ENCODE measurements at regions not wholly inside any gene's neighbourhood (a gene's known extent, or its start where the extent isn't known, plus 50 kb on each side); places are given as distances from the start of the nearest gene placed in this dataset.

DNA sequence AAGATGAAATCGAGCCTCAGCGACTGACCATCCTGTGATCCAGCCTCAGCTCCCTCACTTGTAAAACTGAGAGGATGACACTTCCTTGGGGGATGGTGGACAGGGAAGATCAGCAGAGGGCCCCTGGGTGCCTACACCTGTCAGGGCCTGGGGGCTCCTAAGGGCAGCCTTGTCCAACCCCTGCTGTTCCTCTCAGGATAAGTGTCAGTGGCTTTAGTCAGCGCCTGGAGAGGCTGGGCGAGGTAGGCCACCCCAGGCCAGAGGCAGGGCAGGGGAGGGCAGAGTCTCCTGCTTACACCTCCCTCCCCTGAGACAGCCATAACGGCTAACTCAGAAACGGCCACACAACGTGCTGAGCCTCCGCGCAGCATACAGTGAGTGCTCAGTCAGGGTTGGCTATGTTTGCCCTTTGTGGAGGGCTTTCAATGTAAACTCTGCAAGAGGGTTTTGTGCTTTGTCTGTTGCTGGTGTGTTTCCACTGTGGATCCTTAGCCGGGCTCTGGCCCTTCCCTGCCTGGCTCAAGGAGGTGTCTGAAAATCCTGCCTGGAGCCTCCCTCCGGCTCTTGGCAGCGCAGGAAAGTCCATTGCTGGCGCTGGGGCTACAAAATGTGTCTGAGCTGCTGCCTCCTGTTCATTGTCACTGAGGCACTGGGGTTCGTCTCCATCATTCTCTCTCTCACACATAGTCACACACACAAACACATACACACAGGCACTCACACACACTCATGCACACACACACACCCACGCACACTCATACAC, 588.4 kb downstream of the PTPRU start:
- DNase-seq = no peak

DNA sequence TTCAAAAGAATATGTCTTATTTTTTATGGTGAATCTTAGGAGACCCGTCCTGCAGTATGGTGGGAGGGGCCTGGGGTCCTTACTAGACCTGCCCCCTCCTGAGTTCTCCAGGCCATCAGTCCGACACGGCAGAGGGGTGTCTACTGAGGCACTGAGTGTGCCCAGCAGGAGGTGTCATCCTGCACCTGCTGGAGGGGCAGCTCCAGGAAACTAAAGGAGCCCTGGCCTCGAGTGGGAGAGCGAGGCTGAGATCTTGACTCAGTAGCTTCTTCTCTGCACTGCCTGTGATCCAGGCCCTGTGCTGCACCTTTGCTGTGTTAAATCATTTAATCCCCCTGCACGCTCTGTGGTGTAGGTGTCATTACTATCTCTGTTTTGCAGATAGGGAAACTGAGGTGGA, 587.7 kb downstream of the PTPRU start:
- DNase-seq = no peak

DNA sequence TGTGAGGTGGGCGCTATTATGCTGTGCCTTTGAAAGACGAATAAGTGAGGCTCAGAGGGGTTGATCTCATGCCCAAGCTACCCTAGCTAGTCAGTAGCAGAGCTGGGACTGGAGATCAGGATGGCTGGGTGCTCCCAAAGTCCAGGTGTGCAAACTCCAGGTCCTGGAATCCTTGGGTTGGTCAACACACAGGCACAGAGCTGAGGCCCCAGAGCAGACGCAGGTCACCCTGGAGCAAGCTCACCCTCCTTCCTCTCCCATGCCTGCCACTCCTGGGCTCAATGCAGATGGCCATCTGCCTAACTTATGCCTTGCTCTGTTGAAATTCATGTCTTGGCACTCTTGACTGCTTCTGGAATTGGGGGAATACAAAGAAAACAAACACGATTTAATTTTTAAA, 587.2 kb downstream of the PTPRU start:
- DNase-seq = no peak

DNA sequence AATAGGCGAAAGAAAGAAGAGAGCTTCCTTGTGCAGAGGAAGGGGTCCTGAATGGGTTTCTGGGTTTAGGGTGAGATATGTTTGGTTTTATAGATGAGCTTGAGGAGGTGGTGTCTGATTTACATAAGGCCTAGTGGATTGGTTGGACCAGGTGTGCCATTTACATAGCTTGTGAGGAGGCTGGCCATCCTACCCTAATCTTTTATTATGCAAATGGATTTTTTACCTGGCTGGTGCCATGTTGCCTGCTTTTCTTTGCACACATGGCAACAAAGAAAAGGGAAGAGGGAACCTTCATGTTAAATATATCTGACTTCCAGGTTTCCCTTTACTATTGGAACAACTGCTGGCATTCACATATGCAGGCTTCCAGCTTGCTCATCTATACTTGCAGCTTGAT, 585.3 kb downstream of the PTPRU start:
- no peak for DNase-seq

DNA sequence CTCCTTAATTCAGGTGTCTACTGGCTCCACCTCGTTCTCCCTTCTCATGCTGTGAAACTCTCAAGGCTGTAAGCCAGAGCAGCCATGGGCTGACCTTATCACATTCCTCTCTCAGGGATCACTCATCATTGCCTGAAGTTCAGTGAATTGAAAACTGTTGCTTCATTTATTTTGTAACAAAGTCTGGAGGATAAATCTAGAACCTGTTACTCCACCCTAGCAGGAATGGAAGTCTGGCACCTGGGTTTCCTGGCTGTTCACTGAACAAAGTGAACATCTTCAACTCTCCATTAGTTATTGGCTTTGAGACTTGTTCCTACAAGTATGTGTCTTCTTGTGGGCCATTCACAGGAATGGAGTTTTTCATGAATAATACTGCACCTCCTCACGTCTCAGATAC, 584.1 kb downstream of the PTPRU start:
- DNase-seq = no peak

DNA sequence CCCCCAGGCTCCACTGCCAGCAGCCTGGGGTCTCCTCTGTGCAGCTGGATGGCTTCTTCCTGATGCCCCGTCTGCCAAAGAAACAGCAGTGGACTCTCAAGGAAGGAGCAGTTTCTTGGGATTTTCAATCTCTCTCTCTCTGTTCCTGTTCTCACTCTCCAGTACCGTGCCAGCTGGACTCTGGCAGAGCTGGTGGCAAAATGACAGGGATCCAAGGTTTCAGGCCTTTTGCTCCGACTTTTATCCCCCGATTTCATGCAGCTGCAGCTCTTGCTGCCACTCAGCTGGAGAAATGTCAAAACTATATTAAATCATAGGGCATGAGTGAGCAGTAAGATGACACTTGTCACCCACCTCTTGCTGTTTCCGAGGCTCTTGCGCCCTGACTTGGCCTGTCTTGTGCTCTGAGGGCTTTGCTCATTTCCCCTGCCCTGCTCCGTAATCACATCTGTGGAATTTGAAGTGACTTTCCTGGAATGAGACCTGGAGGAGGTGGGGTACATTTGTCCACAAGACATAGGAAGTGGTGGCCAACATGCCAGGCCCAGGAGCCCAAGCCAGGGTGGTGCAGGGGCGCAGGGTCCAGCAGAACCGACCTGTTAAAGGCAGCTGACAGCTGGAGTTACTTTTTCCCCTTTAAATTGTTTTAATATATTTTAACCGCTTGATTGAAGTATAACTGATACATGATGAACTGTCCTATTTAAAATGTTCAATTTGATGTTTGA, 576.2 kb downstream of the PTPRU start:
- DNase-seq = no peak

DNA sequence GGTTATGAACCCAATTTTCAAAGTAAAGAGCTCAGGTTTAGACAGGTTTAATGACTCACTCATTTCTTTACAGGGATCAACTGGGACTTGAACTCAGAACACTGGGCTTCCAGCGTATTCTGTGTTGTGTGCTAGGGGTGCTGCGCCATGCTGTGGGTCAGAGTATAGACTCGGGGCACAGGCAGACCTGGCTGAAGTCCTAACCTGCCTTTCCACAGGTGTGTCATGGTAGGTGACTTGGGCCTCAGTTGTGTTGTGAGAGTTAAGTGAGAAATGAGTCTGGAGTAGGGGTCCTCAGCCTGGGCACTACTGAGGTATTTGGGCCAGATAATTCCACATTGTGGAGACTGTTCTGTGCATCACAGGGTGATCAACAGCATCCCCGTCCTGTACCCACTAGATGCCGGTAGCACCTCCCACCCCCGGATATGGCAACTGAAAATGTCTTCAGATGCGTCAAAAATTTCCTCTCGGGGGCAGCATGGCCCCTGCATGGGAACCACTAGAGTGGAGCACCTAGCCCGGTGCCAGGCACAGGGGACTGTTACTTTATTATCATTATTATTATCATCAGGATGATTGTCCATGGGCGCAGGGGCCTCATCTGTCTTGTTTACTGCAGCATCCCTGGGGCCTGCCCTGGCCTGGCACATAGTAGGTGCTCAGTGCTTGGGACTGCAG, 575.5 kb downstream of the PTPRU start:
- no peak for DNase-seq

DNA sequence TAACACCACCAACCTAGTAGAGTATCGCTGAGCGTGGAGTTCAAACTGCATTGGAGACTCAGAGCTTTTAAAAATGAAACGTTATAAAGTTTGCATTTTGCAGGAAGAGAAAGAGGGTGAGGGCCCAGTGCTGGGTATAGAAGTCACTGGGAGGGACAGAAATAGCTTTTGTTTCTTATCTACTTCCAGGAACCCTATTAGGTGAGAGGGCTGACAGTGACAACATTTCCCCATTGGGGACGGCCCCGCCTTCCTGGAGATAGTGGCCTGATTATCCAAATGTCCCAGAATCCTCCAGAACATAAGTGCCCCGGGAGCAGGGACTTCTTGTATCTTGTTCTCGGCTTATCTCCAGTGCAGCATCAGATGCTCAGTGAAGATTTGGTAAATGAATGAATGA, 574.9 kb downstream of the PTPRU start:
- no peak for DNase-seq

DNA sequence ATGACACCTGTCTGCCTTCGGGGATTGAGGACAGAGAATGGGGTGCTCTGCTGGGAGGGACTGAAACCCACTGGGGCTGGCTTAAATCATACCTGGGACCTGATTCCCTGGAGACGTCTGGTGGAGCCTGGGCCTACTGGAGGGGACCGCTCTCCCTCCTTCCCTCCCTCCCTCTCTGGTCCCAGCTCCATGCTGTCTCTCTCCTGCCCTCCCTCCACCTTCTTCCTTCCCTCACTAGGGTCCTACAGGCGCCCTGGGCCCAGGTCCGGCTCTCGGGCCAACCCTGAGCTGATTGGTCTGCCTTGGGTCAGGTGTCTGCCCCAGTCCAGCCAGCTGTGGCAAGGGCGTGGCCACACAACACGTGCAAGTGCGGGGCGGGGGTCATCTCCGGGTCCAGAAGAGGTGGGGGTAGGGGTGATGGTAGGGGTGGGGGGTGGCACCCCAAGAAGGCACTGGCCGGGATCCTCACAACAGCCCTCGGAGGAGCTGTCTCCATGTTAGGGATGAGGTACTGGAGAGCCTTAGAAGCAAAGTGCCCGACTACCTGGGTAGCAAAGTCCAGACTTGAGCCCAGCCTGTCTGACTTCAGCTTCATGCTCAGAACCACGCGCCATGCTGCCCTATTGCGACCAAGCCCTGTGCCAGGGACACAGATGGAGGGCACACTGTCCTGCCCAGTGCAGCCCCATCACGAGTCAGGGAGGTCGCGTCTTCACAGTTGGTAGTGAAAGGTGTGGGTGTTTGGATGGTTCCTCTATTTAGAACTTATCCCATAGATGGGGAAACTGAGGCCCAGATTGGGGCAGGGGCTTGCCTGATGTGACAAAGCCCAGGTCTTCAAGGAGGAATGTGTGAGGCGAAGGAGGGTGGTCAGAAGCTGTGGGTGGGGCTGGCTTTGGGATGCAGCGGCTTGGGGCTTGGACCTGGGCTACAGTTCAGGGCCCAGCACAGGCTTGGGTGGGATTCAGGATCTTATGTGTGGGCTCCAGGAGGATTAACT, 574.1 kb downstream of the PTPRU start:
- no peak for DNase-seq

DNA sequence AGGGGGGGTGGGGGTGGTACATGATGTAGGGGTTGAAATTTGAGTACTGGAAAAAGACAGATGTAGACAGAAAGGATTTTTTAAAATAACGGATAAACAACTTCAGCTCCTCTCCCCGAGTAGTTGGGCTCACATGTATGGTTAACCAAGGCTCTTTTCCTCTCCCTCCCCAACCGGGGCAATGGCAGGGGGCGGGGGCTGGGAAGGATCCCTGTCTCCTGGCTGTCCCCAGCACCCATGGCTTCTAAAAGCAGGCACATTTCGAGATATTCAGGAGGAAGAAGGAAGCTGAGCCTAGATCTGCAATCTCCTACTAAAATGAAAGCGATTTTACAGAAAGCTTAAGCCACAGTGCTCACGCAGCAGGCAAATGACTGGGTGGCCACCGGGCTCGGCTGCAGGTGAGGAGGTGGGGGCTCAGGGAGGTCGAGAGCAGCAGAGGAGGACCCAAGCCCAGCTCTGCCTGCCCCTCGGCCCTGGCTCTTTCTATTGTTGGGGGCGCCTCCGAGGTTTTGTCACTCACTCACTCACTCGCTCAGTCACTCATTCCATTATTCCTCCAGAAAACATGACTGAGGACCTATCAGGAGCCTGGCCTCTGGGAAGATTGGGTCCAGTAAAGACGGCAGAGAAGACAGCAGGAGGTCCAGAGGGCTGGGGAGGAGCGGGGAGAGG, 573.3 kb downstream of the PTPRU start:
- DNase-seq = no peak

DNA sequence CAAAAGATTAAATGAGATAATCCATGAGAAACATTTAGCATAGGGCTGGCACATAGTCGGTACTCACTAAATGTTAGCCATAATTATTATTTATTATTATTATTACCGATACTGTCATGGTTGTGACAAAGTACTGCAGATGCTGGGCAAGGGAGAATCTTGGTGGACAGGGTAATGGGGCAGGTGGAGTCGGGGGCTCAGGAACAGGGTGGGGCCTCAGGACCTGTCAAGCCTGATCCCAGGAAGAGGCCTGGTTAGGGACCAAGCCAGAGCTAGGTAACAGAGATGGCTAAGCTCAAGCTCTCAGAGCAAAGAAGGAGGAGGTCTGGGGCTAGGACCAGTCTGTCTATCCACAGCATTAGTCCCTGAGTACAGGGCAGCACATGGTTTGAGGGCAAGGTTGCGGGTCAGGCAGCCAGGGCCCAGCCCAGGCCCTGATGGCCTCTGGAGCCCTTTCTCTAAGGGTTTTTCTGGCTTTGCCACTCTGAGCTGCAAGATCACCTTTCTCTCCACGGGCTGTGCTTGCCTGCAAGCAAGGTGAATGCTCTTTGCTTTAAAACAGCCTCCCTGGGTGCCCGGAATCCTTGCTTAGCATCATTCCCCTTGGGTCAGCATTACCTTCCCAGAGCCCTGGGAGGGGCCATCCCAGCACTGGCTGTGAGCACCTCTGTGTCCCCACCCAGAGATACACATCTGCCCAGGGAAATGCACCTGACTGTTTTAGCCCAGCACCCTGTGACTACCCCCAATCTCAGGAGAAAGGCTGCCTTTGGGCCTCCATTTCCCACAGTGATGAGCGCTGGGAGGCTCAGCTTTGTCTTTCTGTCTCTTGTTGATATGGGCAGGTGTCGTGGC, 572.0 kb downstream of the PTPRU start:
- no peak for DNase-seq

DNA sequence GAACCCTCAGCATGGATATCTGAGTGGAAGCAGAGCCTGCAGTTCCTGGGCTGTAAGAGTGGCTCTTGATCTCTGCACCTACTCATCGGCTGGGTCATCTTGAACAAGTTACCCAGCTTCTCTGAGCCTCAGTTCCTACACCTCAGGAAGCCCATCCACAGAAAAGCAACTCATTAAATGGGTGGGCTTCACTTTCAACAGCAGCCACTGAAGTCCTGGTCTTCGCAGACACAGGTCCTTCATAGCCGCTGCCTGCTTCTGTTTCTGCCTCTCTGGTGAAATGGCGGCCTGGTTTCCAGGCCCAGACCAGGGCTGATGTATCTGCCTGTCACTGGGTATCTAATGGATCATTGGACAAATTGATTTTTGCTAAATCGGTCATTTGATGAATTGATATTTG, 571.4 kb downstream of the PTPRU start:
- DNase-seq = no peak

DNA sequence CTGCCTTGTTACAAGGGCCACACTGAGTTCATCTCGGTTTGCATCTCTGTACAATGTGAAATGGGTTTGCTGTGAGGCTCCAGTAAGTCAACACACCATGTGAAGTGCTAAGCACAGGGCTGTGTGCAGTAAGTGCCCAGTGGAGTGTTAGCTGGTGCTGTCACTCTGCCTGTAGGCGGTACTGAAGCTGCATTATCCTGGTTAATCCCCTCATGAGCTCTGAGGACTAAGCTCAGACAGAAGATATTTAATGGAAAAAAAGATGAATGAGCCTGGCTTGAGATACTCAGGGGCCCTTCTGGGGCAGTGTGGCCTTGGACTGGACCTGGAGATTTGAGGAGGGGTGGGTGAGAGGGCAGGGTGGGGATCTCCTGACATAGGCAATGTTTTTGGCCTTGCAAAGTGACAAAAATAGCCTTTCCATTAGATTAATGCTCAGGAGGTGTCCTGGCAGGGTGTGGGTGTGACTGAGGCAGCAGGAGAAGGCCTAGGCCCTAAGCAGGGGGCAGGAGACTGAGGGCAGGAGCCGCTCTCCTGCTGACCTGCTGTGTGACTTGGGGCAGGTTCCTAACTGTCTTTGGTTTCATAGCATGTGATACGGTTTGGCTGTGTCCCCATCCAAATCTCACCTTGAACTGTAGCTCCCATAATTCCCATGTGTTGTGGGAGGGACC, 570.5 kb downstream of the PTPRU start:
- DNase-seq = no peak

DNA sequence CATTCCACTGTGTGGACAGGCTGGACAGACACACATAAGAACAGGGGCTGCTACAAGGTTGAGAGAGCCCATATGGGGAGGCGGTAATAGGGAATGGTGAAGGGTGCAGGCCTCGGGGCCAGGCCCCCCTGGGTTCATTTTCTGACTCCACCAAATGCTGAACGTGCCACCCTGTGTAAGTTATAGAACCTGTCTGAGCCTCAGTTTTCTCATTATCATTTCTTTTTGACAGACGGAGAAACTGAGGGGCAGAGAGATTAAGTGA, 569.5 kb downstream of the PTPRU start:
- no peak for DNase-seq

DNA sequence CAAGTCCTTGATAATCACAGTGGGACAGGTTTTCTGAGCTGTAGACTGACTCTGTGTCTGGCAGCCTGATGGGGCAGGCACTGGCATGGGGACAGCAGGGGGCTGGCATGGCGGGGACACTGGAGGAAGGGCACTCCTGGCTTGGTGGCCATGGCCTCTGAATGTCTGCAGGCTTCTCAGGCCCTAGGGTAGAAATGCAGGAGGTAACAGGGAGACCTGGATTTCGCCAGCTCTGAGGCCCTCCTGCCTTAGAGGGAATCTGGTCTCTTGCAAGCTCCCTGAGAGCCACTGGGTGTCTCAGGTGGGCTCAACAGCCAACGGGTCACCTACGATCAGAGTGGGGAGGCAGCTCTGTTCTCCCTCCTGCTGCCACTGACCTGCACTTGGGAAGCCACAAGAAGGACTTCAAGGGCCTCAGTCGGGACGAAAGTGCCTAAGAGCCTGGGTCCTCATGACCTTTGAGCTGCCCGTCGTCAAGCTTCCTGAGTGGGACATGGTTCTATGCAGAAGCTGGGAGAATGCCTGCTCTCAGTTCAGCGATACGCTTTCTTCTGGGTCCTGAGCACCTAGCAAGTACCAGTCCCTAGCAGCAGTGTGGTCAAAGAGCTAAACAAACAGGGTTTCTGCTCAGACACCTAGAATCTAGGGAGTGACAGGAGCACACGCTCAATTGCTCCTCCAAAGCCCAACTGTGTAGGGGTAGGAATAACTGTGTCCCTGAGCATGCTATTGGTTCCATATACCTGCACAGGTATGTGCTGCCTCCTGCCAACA, 569.0 kb downstream of the PTPRU start:
- DNase-seq = no peak

DNA sequence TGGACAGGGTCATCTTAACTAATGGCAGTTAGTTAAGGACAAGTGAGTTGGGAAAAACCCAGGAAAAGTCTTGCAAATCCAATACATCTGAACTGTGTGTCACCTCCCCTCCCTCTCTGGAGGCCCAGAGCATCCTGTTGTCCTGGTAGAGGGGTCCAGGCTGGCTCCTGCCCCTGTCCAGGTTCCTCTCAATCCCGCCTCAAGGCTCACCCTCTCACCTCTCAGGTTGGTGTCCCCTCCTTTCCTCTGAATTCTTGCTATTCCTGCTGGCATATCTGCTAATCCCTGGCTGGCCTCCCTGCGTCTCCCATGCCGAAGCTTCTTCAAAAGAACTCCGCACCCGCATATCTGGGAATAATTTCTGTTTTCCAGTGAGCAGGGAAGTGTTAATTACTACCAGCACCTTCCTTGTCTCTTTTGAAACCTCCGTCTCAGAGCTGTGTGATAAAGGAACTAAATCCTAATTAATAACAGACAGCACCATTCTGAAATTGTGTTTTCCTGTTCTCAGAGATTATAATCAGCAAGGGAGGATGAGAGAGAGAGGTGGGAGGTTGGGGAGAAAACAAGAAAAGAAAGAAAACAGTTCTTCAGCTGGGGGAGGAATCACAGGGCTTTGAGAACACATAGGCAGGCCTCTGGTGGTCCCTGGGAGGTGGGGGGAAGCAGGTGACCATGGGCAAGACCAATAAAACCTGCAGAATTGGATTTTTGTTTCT, 568.0 kb downstream of the PTPRU start:
- DNase-seq = no peak

DNA sequence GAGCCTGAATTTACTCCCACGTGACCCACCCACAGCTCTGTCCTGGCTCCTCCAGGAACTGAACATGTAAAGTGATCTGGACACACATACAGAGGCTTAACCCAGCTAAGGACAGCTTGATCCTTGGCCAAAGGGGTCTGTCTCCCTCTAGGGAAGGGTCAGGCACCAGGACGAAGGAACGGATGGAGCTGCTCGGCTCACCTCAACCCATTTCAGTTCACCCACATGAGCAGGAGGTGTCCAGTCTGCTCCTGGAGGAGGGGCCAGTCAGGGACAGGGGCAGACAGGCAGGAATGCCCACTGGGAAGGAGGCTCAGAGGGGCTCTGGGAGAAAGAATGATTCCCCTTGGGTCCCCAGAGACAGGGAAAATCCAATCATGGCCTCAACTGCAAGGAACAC, 567.2 kb downstream of the PTPRU start:
- no peak for DNase-seq

DNA sequence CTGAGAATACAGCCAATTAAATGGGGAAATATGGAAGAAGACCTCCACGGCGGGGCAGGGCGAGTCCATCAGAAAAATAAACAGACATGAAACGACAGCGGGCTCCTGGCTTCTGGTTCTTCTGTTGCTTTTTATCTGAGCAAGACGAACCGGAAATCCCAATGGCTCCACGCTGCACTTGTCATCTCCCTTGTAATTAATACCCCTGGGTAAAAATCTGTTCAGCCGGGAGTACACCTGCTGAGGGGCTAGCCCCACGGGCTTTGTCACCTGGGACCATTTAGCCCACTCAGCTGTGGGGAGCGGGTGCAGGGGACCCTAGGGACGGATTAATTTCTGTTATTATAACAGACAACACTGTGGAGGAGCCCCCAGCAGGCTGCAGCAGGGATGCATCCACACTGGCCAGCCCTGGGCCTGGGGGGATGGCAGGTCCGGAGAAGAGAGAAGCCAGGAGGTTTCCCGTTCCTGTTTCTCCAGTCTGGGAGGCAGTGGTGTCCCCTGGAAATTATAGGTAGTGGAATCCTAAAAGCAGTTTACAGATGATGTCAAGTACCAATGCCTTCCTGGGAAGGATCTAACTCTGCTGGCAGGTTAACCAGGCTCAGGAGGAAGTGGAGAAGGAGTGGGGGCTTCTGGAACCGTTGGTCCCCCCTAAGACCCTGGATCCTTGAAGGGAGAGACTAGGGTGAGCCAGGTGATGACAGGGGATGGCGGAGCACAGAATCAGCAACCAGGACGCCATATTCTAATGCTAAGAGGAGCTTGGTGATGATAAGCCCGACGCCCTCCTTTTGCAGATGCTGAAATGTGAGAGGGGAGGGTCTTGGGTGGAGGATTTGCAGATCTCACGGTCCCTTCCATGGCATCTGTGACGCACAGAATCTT, 566.1 kb downstream of the PTPRU start:
- peak; percentile 36 for DNase-seq

Measured in NCI-H510A treated with DMSO at 0.1 percent for 48 hours (cell line).